ENCODE measurements at regions not wholly inside any gene's neighbourhood (a gene's known extent, or its start where the extent isn't known, plus 50 kb on each side); places are given as distances from the start of the nearest gene placed in this dataset.

- no peak for TF ChIP-seq EP300 (IDR thresholded peaks at IDR 0.05)
- no peak for TF ChIP-seq CTCF (IDR thresholded peaks at IDR 0.05)
Observed at GRCh38 chr18:38810789-38811188, 1245.2 kb upstream of the CELF4 start.
